Glutamatergic neuron (in vitro differentiated cells): ENCODE measurements at regions not wholly inside any gene's neighbourhood (a gene's known extent, or its start where the extent isn't known, plus 50 kb on each side); places are given as distances from the start of the nearest gene placed in this dataset.

Experiments
- DNase-seq: peaks from one replicate; pipeline ENCODE4 v3.0.0; 2022
- H3K27ac Mint-ChIP-seq: one replicate; pipeline ENCODE4 v1.8.0; 2020; ENCODE audit warnings: mild to moderate bottlenecking, mixed read lengths, inconsistent platforms; ENCODE audit not compliant: unreplicated experiment
- H3K27me3 Mint-ChIP-seq: one replicate; pipeline ENCODE4 v1.8.0; 2020; ENCODE audit warnings: mild to moderate bottlenecking, moderate library complexity, mixed read lengths, inconsistent platforms; ENCODE audit not compliant: unreplicated experiment
- H3K36me3 Mint-ChIP-seq: one replicate; pipeline ENCODE4 v1.8.0; 2020; ENCODE audit warnings: mild to moderate bottlenecking, mixed read lengths, inconsistent platforms; ENCODE audit not compliant: unreplicated experiment
- H3K4me1 Mint-ChIP-seq: one replicate; pipeline ENCODE4 v1.8.0; 2020; ENCODE audit warnings: mild to moderate bottlenecking, low read depth, mixed read lengths, inconsistent platforms; ENCODE audit not compliant: unreplicated experiment
- H3K4me3 Mint-ChIP-seq: one replicate; pipeline ENCODE4 v1.8.0; 2020; ENCODE audit warnings: mild to moderate bottlenecking, mixed read lengths, inconsistent platforms; ENCODE audit not compliant: unreplicated experiment
- H3K9me3 Mint-ChIP-seq: one replicate; pipeline ENCODE4 v1.8.0; 2020; ENCODE audit warnings: mild to moderate bottlenecking, moderate library complexity, mixed read lengths, inconsistent platforms; ENCODE audit not compliant: unreplicated experiment
- TF ChIP-seq, protein P1 (sequence below): fragments of 200-600 bp; sonication (generic); IDR thresholded peaks from one replicate; pipeline ENCODE4 v1.5.0; 2021; ENCODE audit not compliant: partially characterized antibody, unreplicated experiment

DNA sequence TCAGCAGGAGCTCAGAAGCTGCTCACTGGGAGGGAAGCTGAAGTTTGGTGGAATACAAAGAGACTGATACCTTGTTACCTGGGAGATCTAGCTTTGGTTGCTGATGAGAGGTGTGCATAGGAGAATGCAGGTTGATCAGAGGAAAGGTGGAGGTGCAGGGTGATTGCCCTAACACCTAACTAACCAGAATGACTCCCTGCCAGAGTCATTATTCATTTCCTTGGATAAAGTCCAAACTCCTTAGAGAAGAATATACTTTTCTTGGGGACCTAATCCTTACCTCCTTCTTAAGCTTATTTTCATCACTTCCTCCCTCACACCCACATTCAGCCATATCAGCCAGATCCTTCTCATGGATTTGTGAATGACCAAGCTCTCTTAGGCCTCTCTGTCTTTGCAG, 814.2 kb upstream of the TENM4 start:
- Mint-ChIP-seq H3K4me3 (no peak overlapping the region), H3K36me3 (no peaks in the 10 kb centered on the region), H3K27ac (no peak overlapping the region), H3K27me3 (no peaks in the 10 kb centered on the region), H3K4me1 (no peaks in the 10 kb centered on the region), H3K9me3 (no peaks in the 10 kb centered on the region)
- no peak for DNase-seq
- TF ChIP-seq, protein P1, sequence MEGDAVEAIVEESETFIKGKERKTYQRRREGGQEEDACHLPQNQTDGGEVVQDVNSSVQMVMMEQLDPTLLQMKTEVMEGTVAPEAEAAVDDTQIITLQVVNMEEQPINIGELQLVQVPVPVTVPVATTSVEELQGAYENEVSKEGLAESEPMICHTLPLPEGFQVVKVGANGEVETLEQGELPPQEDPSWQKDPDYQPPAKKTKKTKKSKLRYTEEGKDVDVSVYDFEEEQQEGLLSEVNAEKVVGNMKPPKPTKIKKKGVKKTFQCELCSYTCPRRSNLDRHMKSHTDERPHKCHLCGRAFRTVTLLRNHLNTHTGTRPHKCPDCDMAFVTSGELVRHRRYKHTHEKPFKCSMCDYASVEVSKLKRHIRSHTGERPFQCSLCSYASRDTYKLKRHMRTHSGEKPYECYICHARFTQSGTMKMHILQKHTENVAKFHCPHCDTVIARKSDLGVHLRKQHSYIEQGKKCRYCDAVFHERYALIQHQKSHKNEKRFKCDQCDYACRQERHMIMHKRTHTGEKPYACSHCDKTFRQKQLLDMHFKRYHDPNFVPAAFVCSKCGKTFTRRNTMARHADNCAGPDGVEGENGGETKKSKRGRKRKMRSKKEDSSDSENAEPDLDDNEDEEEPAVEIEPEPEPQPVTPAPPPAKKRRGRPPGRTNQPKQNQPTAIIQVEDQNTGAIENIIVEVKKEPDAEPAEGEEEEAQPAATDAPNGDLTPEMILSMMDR, result no peak

DNA sequence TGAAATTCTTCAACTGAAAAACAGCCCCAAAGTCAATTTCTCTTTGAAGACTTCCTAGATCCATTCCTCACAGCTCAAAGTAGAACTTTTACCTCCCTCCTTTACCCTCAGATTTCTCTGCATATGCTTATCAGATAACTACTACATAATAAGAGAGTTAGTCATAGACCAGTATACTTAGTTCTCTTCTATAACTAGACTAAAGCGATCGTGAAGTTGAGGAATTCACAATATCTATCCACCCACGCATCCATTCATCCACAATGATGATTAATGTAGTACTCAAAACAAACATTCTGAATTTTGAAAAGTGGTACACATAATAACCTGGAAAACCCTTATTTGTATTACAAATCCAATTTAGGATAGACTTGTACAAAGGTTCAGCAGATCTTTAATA, 800.9 kb upstream of the TENM4 start:
- Mint-ChIP-seq H3K4me3 (no peak overlapping the region), H3K36me3 (no peaks in the 10 kb centered on the region), H3K27me3 (peaks cover 2% of the 10 kb centered on the region), H3K9me3 (peaks cover 1% of the 10 kb centered on the region), H3K27ac (no peak overlapping the region), H3K4me1 (no peaks in the 10 kb centered on the region)
- TF ChIP-seq, protein P1, result no peak
- no peak for DNase-seq

DNA sequence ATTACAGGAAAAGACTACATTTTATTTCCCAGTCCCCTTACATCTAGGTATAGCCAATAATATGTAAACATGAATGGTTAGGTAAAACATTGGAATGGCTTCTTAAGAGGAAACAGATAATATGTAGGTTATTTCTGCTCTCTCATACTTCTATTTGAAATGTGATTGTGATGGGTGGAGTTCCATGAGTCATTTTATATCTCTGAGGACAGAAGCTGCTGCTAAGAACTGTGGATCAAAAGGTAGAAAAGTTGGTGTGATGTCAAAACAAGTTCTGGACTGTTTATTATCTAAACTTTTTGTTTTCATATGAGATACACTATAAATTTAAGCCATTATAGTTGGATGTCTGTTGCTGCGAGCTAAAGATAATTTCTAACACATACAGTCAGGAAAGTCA, 799.4 kb upstream of the TENM4 start:
- no peak for DNase-seq
- Mint-ChIP-seq H3K27ac (no peak overlapping the region), H3K27me3 (peaks cover 2% of the 10 kb centered on the region), H3K4me3 (no peak overlapping the region), H3K4me1 (no peaks in the 10 kb centered on the region), H3K36me3 (no peaks in the 10 kb centered on the region), H3K9me3 (peaks cover 1% of the 10 kb centered on the region)
- TF ChIP-seq, protein P1, result no peak

DNA sequence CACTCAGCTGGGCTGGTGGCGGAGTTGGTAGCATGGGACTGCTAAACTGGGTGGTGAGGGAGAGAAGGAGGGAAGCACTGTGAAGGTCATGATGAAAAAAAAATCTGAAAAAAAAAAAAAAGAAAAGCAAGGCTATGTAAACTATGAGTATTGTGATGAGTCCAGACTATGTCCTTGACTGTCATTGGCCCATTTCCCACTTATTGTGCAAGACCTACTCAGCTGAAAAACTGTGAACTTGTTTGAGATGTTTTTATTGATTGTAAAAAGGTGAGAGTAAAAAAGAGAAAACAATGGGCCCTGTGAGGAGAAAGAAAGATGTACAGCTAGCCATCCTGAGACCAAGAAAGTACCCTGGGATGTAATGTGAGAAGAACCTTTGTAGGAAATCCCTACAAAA, 798.4 kb upstream of the TENM4 start:
- Mint-ChIP-seq H3K36me3 (no peaks in the 10 kb centered on the region), H3K4me1 (no peaks in the 10 kb centered on the region), H3K27ac (no peak overlapping the region), H3K4me3 (no peak overlapping the region), H3K9me3 (peaks cover 1% of the 10 kb centered on the region), H3K27me3 (peaks cover 2% of the 10 kb centered on the region)
- TF ChIP-seq, protein P1, result no peak
- no peak for DNase-seq

DNA sequence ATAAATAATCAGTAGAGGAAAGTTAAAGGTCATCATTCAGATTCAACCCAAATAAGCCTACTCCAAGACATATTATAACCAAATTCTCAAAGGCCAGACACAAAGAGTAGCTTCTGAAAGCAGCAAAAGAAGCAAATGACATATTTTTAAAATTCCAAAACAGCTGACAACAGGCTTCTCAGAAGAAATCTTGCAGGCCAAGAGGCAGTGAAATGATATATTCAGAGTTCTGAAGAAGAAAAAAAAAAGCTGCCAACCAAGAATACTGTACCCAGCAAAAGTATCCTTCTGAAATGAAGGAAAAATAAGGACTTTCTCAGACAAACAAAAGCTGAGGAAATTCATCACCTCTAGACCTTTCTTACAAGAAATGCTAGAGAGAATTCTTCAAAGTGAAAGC, 787.1 kb upstream of the TENM4 start:
- no peak overlapping the region for H3K27ac Mint-ChIP-seq
- H3K27me3 Mint-ChIP-seq, result no peaks in the 10 kb centered on the region
- no peak overlapping the region for H3K4me3 Mint-ChIP-seq
- DNase-seq, result no peak
- peaks cover 13% of the 10 kb centered on the region for H3K36me3 Mint-ChIP-seq
- TF ChIP-seq, protein P1, result no peak
- no peaks in the 10 kb centered on the region for H3K4me1 Mint-ChIP-seq
- H3K9me3 Mint-ChIP-seq, result peaks cover 2% of the 10 kb centered on the region
